ENCODE measurements at regions not wholly inside any gene's neighbourhood (a gene's known extent, or its start where the extent isn't known, plus 50 kb on each side); places are given as distances from the start of the nearest gene placed in this dataset.

DNA sequence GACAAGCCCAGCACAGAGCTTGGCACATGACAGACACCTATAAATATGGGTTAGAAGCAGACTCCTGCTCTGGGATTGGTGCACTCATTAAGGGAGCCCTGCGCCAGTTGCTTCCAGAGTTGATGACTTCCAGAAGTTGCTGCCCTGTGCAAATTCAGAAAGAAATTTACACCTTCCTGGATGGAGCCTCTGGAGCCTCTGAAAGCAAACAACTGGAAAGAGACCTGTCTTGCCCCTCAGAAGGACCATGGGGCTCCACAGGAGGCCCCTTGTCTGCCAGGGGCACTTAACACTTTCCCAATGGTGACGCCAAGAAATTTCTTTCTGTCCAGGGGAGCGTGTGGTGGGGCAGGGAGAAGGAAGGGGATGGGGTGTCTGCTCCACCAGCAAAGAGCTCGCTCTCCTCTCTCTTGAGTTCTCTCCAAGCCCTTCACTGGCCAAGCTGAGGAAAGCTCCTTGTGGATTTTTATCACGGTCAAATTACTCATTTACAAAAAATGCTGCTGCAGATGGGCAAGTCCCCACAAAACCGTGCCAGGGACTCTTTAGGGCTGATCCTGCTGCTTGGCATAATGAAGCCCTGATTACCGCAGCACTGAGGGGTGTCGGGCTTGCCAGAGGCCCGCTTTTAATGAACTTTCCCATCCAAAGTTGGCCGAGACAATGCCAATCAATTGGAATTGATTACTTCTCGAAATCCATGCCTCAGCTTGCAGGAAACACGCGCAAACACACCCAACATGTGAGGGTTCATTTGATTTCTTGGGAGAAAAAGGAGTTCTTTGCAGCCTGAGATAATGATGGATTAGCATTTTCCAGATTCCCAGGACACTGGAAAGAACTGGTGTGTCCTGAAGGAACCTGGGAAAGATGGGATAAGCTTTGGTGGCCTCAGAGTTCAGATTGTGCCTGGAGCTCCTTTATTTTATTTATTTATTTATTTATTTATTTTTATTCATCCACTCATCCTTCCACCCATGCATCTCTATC lies 583.6 kb upstream of the CDH5 start:
- H3K27me3 ChIP-seq (ENCODE audit: control insufficient read depth, insufficient read depth, low read length), result no peaks in the 10 kb centered on the region; the same call in 1 of the 2 replicates
- TF ChIP-seq, protein P1, sequence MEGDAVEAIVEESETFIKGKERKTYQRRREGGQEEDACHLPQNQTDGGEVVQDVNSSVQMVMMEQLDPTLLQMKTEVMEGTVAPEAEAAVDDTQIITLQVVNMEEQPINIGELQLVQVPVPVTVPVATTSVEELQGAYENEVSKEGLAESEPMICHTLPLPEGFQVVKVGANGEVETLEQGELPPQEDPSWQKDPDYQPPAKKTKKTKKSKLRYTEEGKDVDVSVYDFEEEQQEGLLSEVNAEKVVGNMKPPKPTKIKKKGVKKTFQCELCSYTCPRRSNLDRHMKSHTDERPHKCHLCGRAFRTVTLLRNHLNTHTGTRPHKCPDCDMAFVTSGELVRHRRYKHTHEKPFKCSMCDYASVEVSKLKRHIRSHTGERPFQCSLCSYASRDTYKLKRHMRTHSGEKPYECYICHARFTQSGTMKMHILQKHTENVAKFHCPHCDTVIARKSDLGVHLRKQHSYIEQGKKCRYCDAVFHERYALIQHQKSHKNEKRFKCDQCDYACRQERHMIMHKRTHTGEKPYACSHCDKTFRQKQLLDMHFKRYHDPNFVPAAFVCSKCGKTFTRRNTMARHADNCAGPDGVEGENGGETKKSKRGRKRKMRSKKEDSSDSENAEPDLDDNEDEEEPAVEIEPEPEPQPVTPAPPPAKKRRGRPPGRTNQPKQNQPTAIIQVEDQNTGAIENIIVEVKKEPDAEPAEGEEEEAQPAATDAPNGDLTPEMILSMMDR (IDR thresholded peaks at IDR 0.05; ENCODE audit: insufficient read depth, low read depth, low read length), result no peak
- no peaks in the 10 kb centered on the region for H3K36me3 ChIP-seq (ENCODE audit: control insufficient read depth, insufficient read depth, low read length)
- POLR2A ChIA-PET, result interaction anchor here (0.5 to 0.6 kb wide), 2 partner anchors 11 to 235 kb away, joined by 3 to 4 read pairs; no protein-coding TSS in a partner anchor
- CTCF ChIA-PET, result interaction anchor here (1.2 kb wide), 1 partner anchor 8 kb away, joined by 3 read pairs; no protein-coding TSS in a partner anchor
- no peak overlapping the region for H3K4me3 ChIP-seq (ENCODE audit: low read depth, low read length)
- peak; percentile 63 for DNase-seq (ENCODE audit: low read depth)

GRCh38 chr16:65781855-65782254 lies 584.6 kb upstream of the CDH5 start:
- ChIA-PET POLR2A (no interaction called here), CTCF (no interaction called here)
- TF ChIP-seq, protein P1 (IDR thresholded peaks at IDR 0.05; ENCODE audit: insufficient read depth, low read depth, low read length), result no peak
- no peak for DNase-seq (ENCODE audit: low read depth)
- H3K27me3 ChIP-seq (ENCODE audit: control insufficient read depth, insufficient read depth, low read length), result no peaks in the 10 kb centered on the region
- H3K4me3 ChIP-seq (ENCODE audit: low read depth, low read length), result no peak overlapping the region
- H3K36me3 ChIP-seq (ENCODE audit: control insufficient read depth, insufficient read depth, low read length), result no peaks in the 10 kb centered on the region

DNA sequence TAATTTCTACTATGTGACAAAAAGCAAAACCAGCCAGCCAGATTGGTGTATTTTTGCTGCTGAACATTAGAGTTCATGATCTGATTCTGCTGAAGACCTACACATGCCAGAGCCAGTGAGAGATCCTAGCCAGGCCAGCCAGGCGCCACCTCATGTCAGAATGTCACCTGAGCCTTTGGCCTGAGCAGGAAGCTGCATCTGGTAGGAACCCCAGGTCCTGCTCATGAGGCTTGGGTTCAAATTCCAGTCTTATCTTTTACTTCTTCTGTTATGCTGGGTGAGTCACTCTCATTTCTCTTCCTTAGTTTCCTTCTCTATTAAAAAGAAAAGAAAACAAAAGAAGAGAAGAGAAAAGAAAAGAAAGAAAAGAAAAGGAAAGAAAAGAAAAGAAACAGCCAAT lies 585.1 kb upstream of the CDH5 start:
- no peak overlapping the region for H3K4me3 ChIP-seq (ENCODE audit: low read depth, low read length)
- CTCF ChIA-PET, result interaction anchor here (0.9 kb wide), 1 partner anchor 57 kb away, joined by 3 read pairs; no protein-coding TSS in a partner anchor
- DNase-seq (ENCODE audit: low read depth), result no peak

DNA sequence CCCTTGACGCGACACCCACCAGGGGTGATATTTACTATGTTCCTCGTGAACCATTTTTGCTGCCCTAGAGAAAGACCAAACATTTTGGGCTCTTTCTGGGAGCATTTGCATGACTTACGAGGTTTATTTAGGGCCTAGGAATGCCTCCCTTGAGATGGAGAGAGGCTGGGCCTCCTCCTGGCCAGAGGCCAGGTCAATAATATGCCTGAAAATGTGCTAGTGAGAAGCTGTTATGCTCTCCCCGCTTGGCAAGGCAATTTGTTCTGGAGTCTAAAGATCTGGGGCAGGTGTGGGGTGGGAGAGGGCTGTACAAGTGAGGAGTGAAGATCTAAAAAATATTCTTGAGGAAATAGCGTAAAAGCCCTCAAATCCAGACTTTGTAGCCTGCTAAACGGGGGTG lies 587.3 kb upstream of the CDH5 start:
- Histone ChIP-seq H3K36me3 (ENCODE audit: control insufficient read depth, insufficient read depth, low read length) (no peaks in the 10 kb centered on the region), H3K4me3 (ENCODE audit: low read depth, low read length) (no peak overlapping the region), H3K27me3 (ENCODE audit: control insufficient read depth, insufficient read depth, low read length) (no peaks in the 10 kb centered on the region)
- DNase-seq (ENCODE audit: low read depth), result no peak
- CTCF ChIA-PET, result no interaction called here
- POLR2A ChIA-PET, result no interaction called here
- TF ChIP-seq, protein P1 (IDR thresholded peaks at IDR 0.05; ENCODE audit: insufficient read depth, low read depth, low read length), result no peak

More for the DNA sequence above, 585.1 kb upstream of the CDH5 start:
- POLR2A ChIA-PET, result no interaction called here
- H3K36me3 ChIP-seq (ENCODE audit: control insufficient read depth, insufficient read depth, low read length), result no peaks in the 10 kb centered on the region
- TF ChIP-seq, protein P1 (IDR thresholded peaks at IDR 0.05; ENCODE audit: insufficient read depth, low read depth, low read length), result no peak
- no peaks in the 10 kb centered on the region for H3K27me3 ChIP-seq (ENCODE audit: control insufficient read depth, insufficient read depth, low read length)

DNA sequence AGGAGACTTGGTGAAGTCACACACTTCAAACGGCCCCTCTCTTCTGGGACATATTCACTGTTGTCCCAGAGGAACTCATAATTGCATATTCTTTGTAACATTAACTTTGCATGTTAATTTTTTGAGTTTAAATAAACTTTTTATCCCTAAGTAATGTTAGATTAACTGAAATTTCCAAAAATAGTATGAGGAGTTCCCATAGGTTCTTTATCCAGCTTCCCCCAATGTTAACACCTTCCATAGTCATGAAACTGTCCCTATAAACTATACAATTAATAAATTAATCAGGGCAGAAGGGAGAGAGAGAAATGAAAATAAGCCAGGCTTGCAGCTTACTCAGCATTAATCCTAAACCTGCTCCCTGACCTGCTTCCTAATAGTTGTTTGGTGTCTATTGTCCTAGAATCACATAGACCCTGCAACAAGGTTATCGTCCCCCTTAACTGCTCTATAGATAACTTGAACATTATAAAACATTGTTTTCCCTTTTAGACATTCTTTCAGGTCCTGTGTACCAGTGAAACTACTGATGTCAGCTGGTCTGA lies 589.8 kb upstream of the CDH5 start:
- POLR2A ChIA-PET, result no interaction called here
- no peaks in the 10 kb centered on the region for H3K27me3 ChIP-seq (ENCODE audit: control insufficient read depth, insufficient read depth, low read length)
- H3K36me3 ChIP-seq (ENCODE audit: control insufficient read depth, insufficient read depth, low read length), result no peaks in the 10 kb centered on the region
- no peak for DNase-seq (ENCODE audit: low read depth)
- TF ChIP-seq, protein P1 (IDR thresholded peaks at IDR 0.05; ENCODE audit: insufficient read depth, low read depth, low read length), result no peak
- CTCF ChIA-PET, result no interaction called here
- H3K4me3 ChIP-seq (ENCODE audit: low read depth, low read length), result no peak overlapping the region
